ENCODE measurements at regions not wholly inside any gene's neighbourhood (a gene's known extent, or its start where the extent isn't known, plus 50 kb on each side); places are given as distances from the start of the nearest gene placed in this dataset.

DNA sequence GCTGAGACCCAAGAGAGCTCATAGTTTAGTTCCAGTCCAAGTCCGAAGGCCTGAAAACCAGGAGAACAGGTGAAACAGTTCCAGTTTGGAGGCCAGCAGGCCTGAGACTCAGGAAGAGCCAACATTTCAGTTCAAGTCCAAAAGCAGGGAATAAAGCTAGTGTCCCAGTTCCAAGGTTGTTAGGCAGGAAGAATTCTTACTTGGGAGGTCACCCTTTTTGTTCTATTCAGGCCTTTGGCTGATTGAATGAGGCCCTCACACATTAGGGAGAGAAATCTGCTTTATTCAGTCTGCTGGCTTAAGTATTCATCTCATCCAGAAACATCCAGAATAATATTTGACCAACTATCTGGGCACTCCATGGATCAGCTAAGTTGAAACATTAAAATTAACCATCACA is 294.6 kb downstream of the PCNX1 start:
- TF ChIP-seq CTCF (conservative IDR thresholded peaks at IDR 0.05) = no peak
- H3K9me3 Mint-ChIP-seq = peaks cover 9 to 11% of the 10 kb centered on the region in 2 experiments; a peak in 4 of 5 replicates

More for the DNA sequence above, 294.6 kb downstream of the PCNX1 start:
- Mint-ChIP-seq H3K4me1 (peaks cover 23 to 24% of the 10 kb centered on the region in 2 experiments), H3K4me3 (no peak overlapping the region), H3K36me3 (ENCODE audit: insufficient read depth in 1 of 3, low read depth in 3 of 3) (peaks cover 0 to 10% (median 0%) of the 10 kb centered on the region in 3 experiments; a peak in 3 of 7 replicates), H3K27ac (peak overlapping the region in 1 of 3 experiments; percentile 21; a peak in 1 of 7 replicates), H3K27me3 (ENCODE audit: low read depth) (peaks cover 5% of the 10 kb centered on the region)
- Histone ChIP-seq H4K20me1 (ENCODE audit: control insufficient read depth, insufficient read depth, insufficient read length) (no peaks in the 10 kb centered on the region), H2BK5ac (ENCODE audit: insufficient read length, low read length) (no peak overlapping the region), H3K79me2 (ENCODE audit: insufficient read depth, low read length) (no peaks in the 10 kb centered on the region), H4K8ac (replicated peaks; ENCODE audit: insufficient read length, low read depth, low read length) (no peak overlapping the region), H2BK15ac (ENCODE audit: low read depth, low read length) (no peak overlapping the region), H3K27ac (ENCODE audit: insufficient read length, low read depth, low read length) (no peak overlapping the region), H2BK120ac (ENCODE audit: low read depth, low read length, poor library complexity, severe bottlenecking) (no peak overlapping the region), H3T11ph (ENCODE audit: low read length) (no peak overlapping the region), H2AFZ (ENCODE audit: low read length) (no peak overlapping the region), H3K4ac (ENCODE audit: low read depth, low read length) (no peak overlapping the region), H3K23ac (ENCODE audit: insufficient read length, low read depth, low read length) (no peak overlapping the region), H3K9me3 (ENCODE audit: control insufficient read depth, low read depth, low read length) (no peaks in the 10 kb centered on the region), H3K4me2 (ENCODE audit: insufficient read depth, insufficient read length, low read length) (no peak overlapping the region), H3K4me1 (ENCODE audit: insufficient read depth, low read length) (no peaks in the 10 kb centered on the region), H2BK12ac (ENCODE audit: insufficient read length, low read depth, low read length) (no peak overlapping the region), H3K23me2 (ENCODE audit: insufficient read length, low read depth, low read length, poor library complexity, severe bottlenecking) (no peaks in the 10 kb centered on the region), H3K14ac (ENCODE audit: insufficient read depth, low read length) (no peak overlapping the region), H2AK5ac (ENCODE audit: insufficient read length, low read length) (no peak overlapping the region), H2BK20ac (ENCODE audit: low read depth, low read length, poor library complexity, severe bottlenecking) (no peak overlapping the region), H3K18ac (ENCODE audit: insufficient read length, low read depth, low read length) (no peak overlapping the region), H3K79me1 (ENCODE audit: insufficient read depth, low read depth, low read length, poor library complexity, severe bottlenecking) (no peaks in the 10 kb centered on the region), H3K9ac (ENCODE audit: extremely low read depth, insufficient read length, low read length) (no peak overlapping the region), H3K56ac (ENCODE audit: insufficient read length, low read depth, low read length) (no peak overlapping the region), H4K5ac (ENCODE audit: insufficient read length, low read depth, low read length) (no peak overlapping the region), H4K91ac (ENCODE audit: insufficient read length, low read depth, low read length) (no peak overlapping the region), H3K27me3 (ENCODE audit: insufficient read depth, low read length) (no peaks in the 10 kb centered on the region)
- WGBS (ENCODE audit: extremely low coverage, insufficient read length, low lambda C conversion rate) = no CpG with 5 or more reads among the region's 1 CpG
- no peak for DNase-seq
